ENCODE measurements at regions not wholly inside any gene's neighbourhood (a gene's known extent, or its start where the extent isn't known, plus 50 kb on each side); places are given as distances from the start of the nearest gene placed in this dataset.

DNA sequence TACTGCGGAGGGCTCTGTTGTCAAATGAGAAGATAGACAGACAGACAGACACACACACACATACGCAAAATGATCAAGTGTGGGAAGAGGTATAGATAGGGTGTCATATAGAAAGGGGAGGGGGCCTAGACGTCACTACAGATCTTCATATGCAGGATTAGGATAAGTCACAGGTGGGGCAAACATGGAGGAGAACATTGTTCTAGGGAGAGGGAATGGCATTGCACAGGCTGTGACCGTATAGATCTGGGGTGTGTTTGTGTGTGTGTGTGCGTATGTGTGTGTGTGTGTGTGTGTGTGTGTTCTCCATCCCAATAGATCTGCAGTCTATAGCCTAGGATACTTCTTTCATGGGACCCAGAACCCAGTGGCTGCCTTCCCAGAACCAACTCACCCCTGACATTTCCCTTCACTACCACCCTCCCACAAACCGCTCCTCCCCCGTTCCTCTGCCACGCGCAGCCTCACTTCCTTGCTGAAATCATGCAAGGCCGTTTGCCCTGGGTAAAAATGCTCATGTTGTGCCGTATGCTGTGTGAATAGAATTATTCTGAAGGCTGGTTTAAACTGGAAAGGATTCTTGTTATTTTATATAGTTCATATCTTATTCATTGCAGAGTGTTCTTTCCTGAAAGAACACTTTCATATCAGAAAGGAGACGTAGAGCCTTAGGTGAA is 50.5 kb upstream of the CCL1 start:
- no peak for DNase-seq

DNA sequence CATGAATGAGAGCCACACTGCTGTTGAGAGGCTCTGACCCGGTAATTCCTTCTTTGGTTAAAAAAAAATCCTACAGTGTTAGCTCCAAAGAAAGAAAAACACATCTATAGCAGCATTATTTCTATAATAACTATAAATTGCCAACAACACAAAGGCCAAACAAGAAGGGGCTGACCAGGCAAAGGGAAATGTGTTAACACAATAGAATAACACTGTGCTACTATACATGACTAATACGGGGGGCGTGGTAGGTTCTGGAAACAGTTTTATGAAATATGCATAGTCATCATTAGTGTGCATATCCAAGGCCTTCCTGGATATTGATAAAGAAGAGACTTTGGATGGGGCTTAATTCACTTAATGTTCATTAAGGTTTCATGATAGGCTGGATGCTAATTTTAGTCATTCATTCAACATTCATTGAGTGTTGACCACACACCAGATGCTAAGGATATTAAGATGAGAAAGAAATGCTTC is 50.0 kb upstream of the CCL1 start:
- DNase-seq = no peak
